B cell (primary cell): ENCODE measurements at regions not wholly inside any gene's neighbourhood (a gene's known extent, or its start where the extent isn't known, plus 50 kb on each side); places are given as distances from the start of the nearest gene placed in this dataset.

Source experiments
- ATAC-seq: fragments of 200-7000 bp; cut with Tn5 transposase; one replicate; pipeline ENCODE4 v1.10.0; 2021; ENCODE audit warnings: low read depth, mild to moderate bottlenecking, moderate number of reproducible peaks, moderate library complexity
- CTCF ChIA-PET: fragments of 350-600 bp; sonication (Branson Sonifier 250); formaldehyde crosslinking; loops from one replicate; lab custom pipeline; 2021; ENCODE audit warnings: antibody characterized with exemption, inconsistent platforms; lab: Charles Lee
- POLR2A ChIA-PET: fragments of 350-600 bp; sonication (Branson Sonifier 250); formaldehyde crosslinking; loops from one replicate; lab custom pipeline; 2021; ENCODE audit warnings: antibody characterized with exemption; lab: Charles Lee
- DNase-seq: peaks from one replicate; pipeline ENCODE4 v3.0.0; 2013
- H2AFZ ChIP-seq: 2 replicates; pipeline ENCODE4 v1.6.1; 2012; ENCODE audit warnings: mild to moderate bottlenecking, low read depth, low read length; ENCODE audit not compliant: insufficient read depth, poor library complexity, severe bottlenecking
- H3K27ac ChIP-seq, 2 donors: 1 replicate in 1 of 2; 2 replicates in 1 of 2; pipeline ENCODE4 v1.5.1; 2012 to 2013; ENCODE audit warnings: low read length in 2 of 2, mild to moderate bottlenecking in 2 of 2, moderate library complexity in 1 of 2
- H3K27me3 ChIP-seq, 4 experiments: fragments of 200-600 bp in 1 of 4; sonication (generic) in 1 of 4; replicated peaks in 1 of 4; 1 replicate in 2 of 4; 2 replicates in 2 of 4; pipeline versions ENCODE4 v1.6.1 to v1.7.0; 2013 to 2016; ENCODE audit warnings: low read length in 3 of 4, mild to moderate bottlenecking in 2 of 4, mixed read lengths in 1 of 4, moderate library complexity in 1 of 4; ENCODE audit not compliant: insufficient read depth in 4 of 4, control insufficient read depth in 3 of 4; ENCODE audit errors: control extremely low read depth in 1 of 4
- H3K36me3 ChIP-seq, 2 experiments: replicated peaks in 1 of 2; 1 replicate in 1 of 2; 2 replicates in 1 of 2; pipeline versions ENCODE4 v1.6.1 to v1.7.1; 2013; ENCODE audit warnings: low read length in 1 of 2; ENCODE audit not compliant: insufficient read depth in 2 of 2, control insufficient read depth in 1 of 2; ENCODE audit errors: control extremely low read depth in 1 of 2, extremely low read depth in 1 of 2
- H3K4me1 ChIP-seq, 2 donors: fragments of 200-600 bp in 1 of 2; sonication (generic) in 1 of 2; 1 replicate in 1 of 2; 2 replicates in 1 of 2; pipeline versions ENCODE4 v1.5.1 to v1.6.1; 2013 to 2017; ENCODE audit warnings: low read length in 2 of 2; ENCODE audit not compliant: control insufficient read depth in 2 of 2, insufficient read depth in 2 of 2
- H3K4me2 ChIP-seq: replicated peaks from 2 replicates; pipeline ENCODE3; 2012; ENCODE audit warnings: mild to moderate bottlenecking, low read depth, low read length; ENCODE audit not compliant: poor library complexity, severe bottlenecking
- H3K4me3 ChIP-seq, 5 experiments: fragments of 200-600 bp in 1 of 5; sonication (generic) in 1 of 5; 1 replicate in 3 of 5; 2 replicates in 2 of 5; pipeline versions ENCODE4 v1.5.1 to v1.7.0; 2011 to 2016; ENCODE audit warnings: low read length in 4 of 5, mild to moderate bottlenecking in 4 of 5, low read depth in 2 of 5, control low read depth in 1 of 5, moderate library complexity in 1 of 5; ENCODE audit not compliant: insufficient read depth in 1 of 5; ENCODE audit errors: control extremely low read depth in 1 of 5, extremely low read depth in 1 of 5
- H3K79me2 ChIP-seq: fragments of 200-600 bp; sonication (generic); one replicate; pipeline ENCODE4 v1.6.0; 2016; ENCODE audit warnings: low read length; ENCODE audit not compliant: control insufficient read depth, insufficient read depth
- H3K9ac ChIP-seq: fragments of 200-600 bp; sonication (generic); 2 replicates; pipeline ENCODE4 v1.6.1; 2017; ENCODE audit warnings: mild to moderate bottlenecking, low read length, moderate library complexity
- H3K9me3 ChIP-seq, 3 donors: one replicate each; pipeline versions ENCODE4 v1.6.1 to v1.7.1; 2013; ENCODE audit warnings: low read length in 2 of 3; ENCODE audit not compliant: control insufficient read depth in 2 of 3, insufficient read depth in 1 of 3; ENCODE audit errors: control extremely low read depth in 1 of 3
- H4K20me1 ChIP-seq: 2 replicates; pipeline ENCODE4 v1.6.0; 2012; ENCODE audit warnings: mild to moderate bottlenecking, low read length; ENCODE audit not compliant: insufficient read depth, control insufficient read depth, poor library complexity, severe bottlenecking
- H3K27ac Mint-ChIP-seq: one replicate; pipeline ENCODE4 v1.8.0; 2021; ENCODE audit warnings: mixed read lengths
- H3K27me3 Mint-ChIP-seq: one replicate; pipeline ENCODE4 v1.8.0; 2021; ENCODE audit warnings: mixed read lengths
- H3K4me1 Mint-ChIP-seq: one replicate; pipeline ENCODE4 v1.8.0; 2021; ENCODE audit warnings: mixed read lengths
- H3K4me3 Mint-ChIP-seq: one replicate; pipeline ENCODE4 v1.8.0; 2021; ENCODE audit warnings: mixed read lengths
- H3K9me3 Mint-ChIP-seq: one replicate; pipeline ENCODE4 v1.8.0; 2022; ENCODE audit warnings: mixed read lengths; ENCODE audit not compliant: insufficient read depth
- EZH2 ChIP-seq: IDR thresholded peaks from 2 replicates; pipeline ENCODE4 v1.6.1; 2012; ENCODE audit warnings: borderline replicate concordance, low read depth, mild to moderate bottlenecking, moderate library complexity, low read length; ENCODE audit not compliant: insufficient read depth, poor library complexity, severe bottlenecking
- WGBS: methylation state at CpG from one replicate; pipeline ENCODE4 v1.1.5; 2013; ENCODE audit warnings: missing lambda C conversion rate; ENCODE audit not compliant: insufficient coverage; 5-methylcytosine and 5-hydroxymethylcytosine counted together
- intact Hi-C: fragments of 100-400 bp; cut with micrococcal nuclease; formaldehyde crosslinking; loops from one replicate; pipeline ENCODE4 v1.10.0; 2022
- TF ChIP-seq, protein P1 (sequence below): fragments of 200-600 bp; IDR thresholded peaks from one replicate; pipeline ENCODE4 v1.8.0; 2022; ENCODE audit warnings: antibody characterized with exemption, mild to moderate bottlenecking

DNA sequence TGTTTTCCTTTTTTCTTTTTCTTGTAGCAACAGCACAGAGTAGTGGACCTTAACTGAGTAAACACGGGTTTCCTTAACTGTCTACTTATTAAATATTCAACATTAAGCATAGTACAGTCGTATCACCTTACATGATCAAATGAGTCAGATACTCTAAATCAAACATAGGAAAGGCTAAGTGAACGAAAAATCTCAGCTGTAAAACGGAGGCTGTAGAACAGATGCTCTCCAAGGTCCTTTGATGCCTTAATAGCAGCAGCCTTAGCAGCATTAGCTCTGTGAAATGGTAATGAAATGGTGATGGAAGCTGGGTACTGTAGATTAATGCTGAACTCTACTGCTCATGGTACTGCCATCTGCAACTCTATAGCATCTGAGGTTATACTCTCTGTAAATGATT is 1433.3 kb upstream of the C9orf72 start:
- Histone ChIP-seq H3K4me1 (no peaks in the 10 kb centered on the region), H3K27ac (no peak overlapping the region), H3K27me3 (no peaks in the 10 kb centered on the region), H3K36me3 (no peaks in the 10 kb centered on the region), H3K9me3 (no peaks in the 10 kb centered on the region), H3K79me2 (no peaks in the 10 kb centered on the region), H3K4me2 (no peak overlapping the region), H4K20me1 (no peaks in the 10 kb centered on the region), H3K4me3 (no peak overlapping the region), H2AFZ (no peak overlapping the region), H3K9ac (no peak overlapping the region)
- no peak for ATAC-seq
- no peak overlapping the region for H3K4me3 Mint-ChIP-seq
- intact Hi-C loops = no loop called here
- peaks cover 2% of the 10 kb centered on the region for H3K9me3 Mint-ChIP-seq
- no peak for DNase-seq
- WGBS = no CpG with 5 or more reads among the region's 4 CpGs
- H3K4me1 Mint-ChIP-seq = no peaks in the 10 kb centered on the region
- TF ChIP-seq, protein P1, sequence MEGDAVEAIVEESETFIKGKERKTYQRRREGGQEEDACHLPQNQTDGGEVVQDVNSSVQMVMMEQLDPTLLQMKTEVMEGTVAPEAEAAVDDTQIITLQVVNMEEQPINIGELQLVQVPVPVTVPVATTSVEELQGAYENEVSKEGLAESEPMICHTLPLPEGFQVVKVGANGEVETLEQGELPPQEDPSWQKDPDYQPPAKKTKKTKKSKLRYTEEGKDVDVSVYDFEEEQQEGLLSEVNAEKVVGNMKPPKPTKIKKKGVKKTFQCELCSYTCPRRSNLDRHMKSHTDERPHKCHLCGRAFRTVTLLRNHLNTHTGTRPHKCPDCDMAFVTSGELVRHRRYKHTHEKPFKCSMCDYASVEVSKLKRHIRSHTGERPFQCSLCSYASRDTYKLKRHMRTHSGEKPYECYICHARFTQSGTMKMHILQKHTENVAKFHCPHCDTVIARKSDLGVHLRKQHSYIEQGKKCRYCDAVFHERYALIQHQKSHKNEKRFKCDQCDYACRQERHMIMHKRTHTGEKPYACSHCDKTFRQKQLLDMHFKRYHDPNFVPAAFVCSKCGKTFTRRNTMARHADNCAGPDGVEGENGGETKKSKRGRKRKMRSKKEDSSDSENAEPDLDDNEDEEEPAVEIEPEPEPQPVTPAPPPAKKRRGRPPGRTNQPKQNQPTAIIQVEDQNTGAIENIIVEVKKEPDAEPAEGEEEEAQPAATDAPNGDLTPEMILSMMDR = no peak
- no peak for TF ChIP-seq EZH2
- no peak overlapping the region for H3K27ac Mint-ChIP-seq
- no peaks in the 10 kb centered on the region for H3K27me3 Mint-ChIP-seq
- CTCF ChIA-PET = no interaction called here
- POLR2A ChIA-PET = no interaction called here

DNA sequence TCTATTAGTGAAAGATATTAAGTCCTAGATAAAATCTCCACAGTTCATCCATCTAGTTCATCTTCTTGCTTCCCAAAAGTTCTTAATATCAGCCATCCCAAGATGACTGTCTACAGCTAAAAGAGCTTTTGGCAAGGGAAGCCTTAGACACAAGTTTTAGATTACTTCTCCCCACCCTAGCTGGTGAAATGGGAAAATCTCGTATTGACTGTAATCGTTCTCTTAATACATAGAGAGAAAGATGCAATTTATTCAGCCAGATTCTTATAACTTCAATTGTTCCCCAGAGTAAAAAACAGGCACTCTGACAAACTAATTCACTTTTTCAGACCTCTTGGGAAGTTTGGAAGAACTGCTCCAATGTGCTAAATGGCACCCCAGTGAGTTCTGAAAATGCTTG is 1439.6 kb upstream of the C9orf72 start:
- Histone ChIP-seq H3K4me1 (no peaks in the 10 kb centered on the region), H3K79me2 (no peaks in the 10 kb centered on the region), H3K36me3 (no peaks in the 10 kb centered on the region), H3K9ac (no peak overlapping the region), H2AFZ (no peak overlapping the region), H3K9me3 (no peaks in the 10 kb centered on the region), H3K4me3 (no peak overlapping the region), H3K27ac (no peak overlapping the region), H3K4me2 (no peak overlapping the region), H3K27me3 (no peaks in the 10 kb centered on the region), H4K20me1 (no peaks in the 10 kb centered on the region)
- ChIA-PET CTCF (no interaction called here), POLR2A (no interaction called here)
- no peaks in the 10 kb centered on the region for H3K27me3 Mint-ChIP-seq
- intact Hi-C loops = no loop called here
- no peaks in the 10 kb centered on the region for H3K4me1 Mint-ChIP-seq
- H3K4me3 Mint-ChIP-seq = no peak overlapping the region
- H3K9me3 Mint-ChIP-seq = peaks cover 2% of the 10 kb centered on the region
- ATAC-seq (no peak), DNase-seq (no peak)
- WGBS = no CpG with 5 or more reads among the region's 2 CpGs
- no peak for TF ChIP-seq EZH2
- TF ChIP-seq, protein P1 = no peak
- no peak overlapping the region for H3K27ac Mint-ChIP-seq
